ENCODE measurements at regions not wholly inside any gene's neighbourhood (a gene's known extent, or its start where the extent isn't known, plus 50 kb on each side); places are given as distances from the start of the nearest gene placed in this dataset.
"Not testable (repeated sequence)": the region's sequence is repeated elsewhere in the genome, so short reads cannot be mapped to it uniquely, and the experiment has no call there.

DNA sequence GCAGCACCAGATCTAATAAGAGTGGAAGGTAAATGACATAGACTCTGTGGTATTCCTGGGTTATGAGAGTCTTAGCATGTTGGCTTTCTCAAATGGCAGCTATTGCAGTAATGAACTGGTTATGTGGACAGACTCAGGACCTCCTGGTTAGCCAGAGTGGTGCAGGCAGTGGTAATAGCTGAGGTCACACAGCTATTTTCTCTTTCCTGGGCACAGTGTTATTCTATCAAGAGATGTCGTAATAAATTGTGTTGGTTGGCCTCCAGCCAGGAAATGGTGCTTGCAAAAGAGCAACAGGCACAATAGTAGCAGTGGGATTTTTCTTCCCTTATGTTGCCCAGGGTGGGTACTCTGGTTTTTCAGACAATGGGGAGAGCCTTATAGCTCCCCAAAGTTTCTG lies 279.2 kb upstream of the FGF16 start:
- no peak for FAIRE-seq

DNA sequence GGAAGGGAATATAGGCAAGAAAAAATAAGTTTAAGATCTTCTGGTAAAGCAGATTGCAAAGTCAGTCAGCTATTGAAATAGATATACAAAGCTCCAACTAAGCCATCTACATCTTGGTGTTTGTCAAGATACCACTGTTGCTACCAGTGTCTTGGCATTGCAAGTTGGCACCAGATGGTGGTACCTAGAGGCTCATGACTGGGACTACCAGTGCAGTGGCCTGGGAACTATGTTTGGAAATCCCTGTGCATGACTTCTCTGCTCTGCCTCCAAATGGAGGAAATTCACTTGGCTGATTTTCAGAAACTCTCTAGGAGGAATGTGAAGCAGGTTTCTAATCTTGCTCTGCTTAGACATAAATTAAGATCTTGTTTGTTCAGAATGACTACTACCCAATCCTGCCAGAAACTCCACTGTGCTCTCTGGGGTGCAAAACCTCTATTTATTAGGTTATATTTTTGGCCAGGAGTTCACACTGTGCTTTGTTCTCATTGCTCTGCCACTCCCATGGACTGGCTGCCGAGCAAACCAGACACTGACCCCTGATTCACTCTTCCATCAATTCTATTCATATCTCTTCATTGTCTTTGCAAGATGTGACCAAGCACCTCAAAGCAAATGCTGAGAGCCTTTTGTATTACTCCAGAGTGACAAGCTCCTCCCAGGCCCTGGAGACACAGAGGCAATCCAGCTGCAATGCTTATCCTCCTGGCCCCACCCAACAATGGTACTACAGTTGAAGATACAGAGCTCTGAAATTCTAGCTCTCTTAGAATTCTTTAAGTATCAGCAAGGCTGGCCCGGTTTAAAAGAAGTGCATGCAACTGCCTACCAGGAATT lies 272.3 kb upstream of the FGF16 start:
- FAIRE-seq = no peak

DNA sequence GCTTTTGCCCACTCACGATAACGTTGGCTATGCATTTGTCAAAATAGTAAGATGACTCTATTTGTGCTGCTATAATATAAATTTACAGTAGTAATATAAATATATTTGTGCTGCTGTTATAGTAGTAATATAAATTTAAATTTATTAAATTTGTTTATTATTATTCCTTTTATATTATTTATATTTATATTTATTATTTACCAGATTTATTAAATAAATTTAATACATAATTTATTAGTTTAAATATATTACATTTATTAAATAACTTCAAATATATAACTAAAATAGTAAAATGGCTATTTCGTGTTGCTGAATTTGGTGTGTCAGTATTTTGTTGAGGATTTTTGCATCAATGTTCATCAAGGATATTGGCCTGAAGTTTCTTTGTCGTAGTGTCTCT lies 246.5 kb upstream of the FGF16 start:
- FAIRE-seq = peak; percentile 98

DNA sequence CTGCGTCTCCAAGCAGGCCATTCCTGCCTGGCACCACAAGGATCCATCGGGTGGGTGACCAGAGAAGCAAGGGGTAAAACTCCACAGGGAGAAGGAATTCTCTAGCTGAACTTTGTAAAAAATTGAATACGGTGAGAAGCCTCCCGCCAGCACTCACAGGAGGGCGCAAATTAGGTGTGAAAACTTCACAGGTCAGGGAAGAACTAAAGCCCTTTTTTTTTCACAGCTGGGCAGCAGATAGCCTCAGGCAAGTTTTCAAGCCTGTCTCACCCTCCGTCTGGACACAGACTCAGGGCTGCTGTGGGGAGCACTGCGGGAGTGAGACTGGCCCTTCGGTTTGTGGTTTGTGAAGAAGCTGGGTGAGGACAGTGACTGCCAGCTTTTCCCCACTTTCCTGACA lies 224.1 kb upstream of the FGF16 start:
- no peak for FAIRE-seq

DNA sequence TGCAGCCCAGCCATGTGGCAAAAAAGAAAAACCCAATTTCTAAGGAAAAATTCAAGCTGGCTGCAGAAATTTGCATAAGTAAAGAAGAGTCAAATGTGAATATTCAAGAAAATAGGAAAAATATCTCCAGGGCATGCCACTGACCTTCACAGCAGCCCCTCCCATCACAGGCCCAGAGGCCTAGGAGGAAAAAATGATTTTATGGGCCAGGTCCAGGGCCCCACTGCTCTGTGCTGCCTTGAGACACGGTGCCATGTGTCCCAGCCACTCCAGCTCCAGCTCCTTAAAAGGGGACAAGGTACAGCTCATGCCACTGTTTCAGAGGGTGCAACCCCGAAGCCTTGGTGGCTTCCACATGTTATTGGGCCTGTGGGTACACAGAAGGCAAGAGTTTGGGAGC lies 182.7 kb upstream of the FGF16 start:
- FAIRE-seq = no peak

DNA sequence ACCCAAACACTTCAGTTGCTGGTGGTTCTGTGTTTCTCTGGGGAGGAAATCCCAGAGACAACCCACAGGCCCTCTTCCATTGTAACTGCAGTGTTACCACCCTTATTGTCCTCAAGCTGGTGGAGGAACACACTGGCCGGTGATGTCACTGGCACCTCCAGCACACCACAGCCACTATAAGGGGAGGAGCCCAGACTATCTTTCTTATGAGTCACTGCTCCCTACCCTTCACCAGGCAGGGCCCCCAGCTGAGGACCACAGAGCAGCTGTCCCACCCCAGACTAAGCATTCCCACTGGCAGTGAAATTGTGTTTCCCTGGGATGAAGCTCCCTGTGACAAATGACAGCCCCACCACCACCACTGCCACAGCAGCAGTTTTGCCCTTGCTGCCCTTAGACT lies 171.8 kb upstream of the FGF16 start:
- no peak for FAIRE-seq

DNA sequence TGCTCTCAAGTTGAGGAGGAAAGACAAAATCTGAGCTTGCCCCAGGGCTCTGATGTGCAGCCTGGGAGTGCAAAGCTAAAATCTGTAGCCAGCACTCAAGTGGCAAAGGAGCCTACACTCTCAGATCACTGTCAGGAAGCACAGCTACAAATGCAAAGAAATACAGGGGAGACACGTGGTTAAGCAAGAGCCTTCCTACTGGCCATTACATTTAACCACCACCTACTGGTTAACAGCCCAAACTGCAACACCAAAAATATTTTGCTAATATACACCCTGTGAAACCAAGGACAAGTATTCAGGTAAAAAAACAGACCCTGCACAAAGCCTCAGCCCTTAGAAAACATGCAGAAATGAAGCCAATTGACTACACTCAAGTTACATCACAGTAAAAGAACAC lies 170.4 kb upstream of the FGF16 start:
- FAIRE-seq = no peak

DNA sequence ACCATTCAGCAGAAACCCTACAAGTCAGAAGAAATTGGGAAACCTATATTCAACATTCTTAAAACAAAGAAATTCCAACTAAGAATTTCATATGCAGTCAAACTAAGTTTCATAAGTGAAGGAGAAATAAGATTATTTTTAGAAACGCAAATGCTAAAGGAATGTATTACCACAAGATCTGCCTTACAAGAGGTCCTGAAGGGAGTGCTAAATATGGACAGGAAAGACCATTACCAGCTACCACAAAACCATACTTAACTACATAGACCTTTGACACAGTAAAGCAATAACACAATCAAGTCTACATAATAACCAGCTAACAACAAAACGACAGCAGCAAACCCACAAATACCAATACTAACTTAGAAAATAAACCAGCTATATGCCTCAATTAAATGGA lies 169.3 kb upstream of the FGF16 start:
- FAIRE-seq = no peak

DNA sequence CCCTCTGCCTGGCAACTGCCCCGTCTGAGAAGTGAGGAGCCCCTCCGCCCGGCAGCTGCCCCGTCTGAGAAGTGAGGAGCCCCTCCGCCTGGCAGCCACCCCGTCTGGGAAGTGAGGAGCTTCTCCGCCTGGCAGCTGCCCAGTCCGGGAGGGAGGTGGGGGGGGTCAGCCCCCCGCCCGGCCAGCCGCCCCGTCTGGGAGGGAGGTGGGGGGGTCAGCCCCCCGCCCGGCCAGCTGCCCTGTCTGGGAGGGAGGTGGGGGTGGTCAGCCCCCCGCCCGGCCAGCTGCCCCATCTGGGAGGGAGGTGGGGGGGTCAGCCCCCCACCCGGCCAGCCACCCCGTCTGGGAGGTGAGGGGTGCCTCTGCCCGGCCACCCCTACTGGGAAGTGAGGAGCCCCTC lies 167.8 kb upstream of the FGF16 start:
- not testable (repeated sequence) for FAIRE-seq

DNA sequence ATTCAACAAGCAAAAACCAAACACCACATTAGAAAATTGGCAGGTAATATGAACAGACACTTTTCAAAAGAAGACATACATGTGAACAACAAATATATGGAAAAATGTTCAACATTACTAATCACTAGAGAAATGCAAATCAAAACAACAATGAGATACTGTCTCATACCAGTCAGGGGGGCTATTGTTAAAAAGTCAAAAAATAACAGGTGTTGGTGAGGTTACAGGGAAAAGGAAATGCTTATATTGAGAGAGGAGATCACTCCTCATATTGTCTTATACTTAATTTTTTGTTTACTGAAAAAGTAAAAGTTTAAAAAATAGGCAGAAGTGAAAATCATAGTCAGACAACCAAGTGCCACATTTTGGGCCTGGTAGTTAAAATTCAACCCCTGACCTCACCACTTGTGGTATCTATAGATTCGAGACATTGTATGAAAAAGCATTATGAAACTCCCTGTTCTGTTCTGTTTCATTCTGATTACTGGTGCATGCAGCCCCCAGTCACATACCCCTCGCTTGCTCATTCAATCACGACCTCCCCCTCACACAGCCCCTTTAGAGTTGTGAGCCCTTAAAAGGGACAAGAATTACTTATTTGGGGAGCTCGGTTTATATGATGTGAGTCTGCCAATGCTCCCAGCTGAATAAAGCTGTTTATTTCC lies 153.7 kb upstream of the FGF16 start:
- no peak for FAIRE-seq

DNA sequence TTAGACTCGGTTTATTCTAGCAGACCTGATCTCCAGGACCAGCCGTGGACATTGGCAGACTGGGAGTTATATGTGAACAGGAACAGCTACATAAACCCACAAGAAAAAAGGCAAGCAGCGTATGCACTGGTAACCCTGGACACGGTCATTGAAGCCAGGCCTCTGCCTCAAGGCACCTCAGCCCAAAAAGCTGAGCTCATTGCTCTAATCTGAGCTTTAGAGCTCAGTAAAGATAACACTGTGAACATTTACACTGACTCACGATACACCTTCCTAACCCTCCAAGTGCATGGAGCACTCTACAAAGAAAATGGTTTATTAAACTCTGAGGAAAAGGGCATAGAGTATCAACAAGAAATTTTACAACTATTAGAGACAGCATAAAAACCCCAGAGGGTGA lies 148.9 kb upstream of the FGF16 start:
- FAIRE-seq = no peak

DNA sequence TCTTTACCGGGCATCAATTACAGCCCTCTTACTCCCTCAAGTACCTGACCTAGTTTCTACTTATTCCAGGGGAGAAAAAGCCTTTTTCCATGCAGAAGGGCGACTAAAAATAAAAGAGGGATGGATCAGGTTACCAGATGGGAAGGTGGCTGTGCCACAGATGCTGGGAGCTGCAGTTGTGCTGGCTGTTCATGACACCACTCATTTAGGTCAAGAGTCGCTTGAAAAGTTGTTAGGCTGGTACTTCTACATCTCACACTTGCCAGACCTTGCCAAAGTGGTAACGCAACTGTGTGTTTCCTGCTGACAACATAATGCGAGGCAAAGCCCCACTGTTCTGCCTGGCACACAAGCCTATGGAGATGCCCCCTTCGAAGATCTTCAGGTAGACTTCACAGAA lies 148.4 kb upstream of the FGF16 start:
- no peak for FAIRE-seq

DNA sequence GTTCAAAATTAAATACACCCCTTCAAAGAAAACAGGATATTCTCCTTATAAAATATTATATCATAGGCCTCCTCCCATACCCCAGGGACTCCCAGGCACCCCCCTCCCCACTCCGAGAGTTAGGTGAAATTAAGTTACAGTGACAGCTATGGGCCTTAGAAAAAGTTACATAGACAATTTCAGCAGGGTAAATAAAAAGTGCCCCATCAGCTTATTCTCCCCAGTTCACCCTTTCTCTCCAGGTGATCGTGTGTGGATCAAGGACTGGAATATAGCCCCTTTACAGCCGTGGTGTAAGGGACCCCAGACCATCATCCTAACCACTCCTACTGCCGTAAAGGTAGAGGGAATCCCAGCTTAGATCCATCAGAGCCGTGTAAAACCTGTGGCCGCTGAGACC lies 147.6 kb upstream of the FGF16 start:
- FAIRE-seq = no peak

DNA sequence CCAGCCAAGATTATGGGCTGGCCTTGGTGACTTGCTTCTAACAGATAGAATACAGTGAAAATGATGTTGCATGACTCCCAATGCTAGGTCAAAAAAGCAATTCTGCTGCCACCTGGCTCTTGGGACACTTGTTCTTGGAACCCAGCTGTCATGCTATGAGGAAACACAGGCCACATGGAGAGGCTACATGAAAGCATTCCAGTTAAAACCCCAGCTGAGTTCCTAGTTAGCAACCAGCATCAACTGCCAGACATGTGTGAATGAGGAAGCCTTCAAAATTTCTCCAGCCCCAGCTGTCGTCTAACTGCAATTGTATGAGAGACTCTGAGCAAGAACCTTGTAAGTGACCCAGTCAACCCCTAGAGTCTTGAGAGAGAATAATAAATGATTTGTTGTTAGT lies 105.2 kb upstream of the FGF16 start:
- FAIRE-seq = no peak

DNA sequence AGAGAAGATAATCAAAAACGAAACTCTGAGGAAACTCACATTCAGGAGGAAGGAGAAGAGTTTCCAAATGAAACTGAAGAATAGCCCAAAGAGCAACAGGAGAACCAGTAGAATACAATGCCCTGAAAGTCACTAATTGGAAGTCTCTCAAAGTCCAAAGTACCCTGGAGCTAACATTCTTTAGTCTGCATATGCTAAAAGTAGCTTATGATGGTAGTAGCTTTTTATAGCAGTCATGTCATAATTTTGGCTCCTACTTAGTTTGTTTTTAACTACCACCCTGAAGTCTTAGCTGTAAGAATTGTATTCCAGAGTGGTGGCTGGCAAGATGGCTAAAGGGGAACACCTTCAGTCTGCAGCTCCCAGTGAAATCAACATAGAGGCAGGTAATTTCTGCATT lies 100.3 kb upstream of the FGF16 start:
- FAIRE-seq = no peak

DNA sequence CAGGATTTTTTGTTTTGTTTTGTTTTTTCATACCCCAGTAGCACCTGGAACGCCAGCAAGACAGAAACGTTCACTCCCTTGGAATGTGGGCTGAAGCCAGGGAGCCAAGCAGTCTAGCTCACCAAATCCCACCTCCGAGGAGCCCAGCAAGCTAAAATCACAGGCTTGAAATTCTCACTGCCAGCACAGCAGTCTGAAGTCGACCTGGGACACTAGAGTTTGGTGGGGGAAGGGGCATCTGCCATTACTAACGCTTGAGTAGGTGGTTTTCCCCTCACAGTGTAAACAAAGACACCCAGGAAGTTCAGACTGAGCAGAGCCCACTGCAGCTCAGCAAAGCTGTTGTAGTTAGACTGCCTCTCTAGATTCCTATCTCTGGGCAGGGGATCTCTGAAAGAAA lies 99.6 kb upstream of the FGF16 start:
- FAIRE-seq = no peak

DNA sequence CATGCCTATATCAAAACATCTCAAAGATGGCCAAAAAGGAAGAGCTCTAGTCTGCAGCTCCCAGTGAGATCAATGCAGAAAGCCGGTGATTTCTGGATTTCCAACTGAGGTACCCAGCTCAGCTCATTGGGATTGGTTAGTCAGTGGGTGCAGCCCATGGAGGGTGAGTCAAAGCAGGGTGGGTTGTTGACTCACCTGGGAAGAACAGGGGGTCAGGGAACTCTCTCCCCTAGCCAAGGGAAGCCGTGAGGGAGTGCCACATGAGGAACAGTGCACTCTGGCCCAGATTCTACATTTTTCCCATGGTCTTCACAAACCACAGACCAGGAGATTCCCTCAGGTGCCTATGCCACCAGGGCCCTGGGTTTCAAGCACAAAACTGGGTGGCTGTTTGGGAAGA lies 57.3 kb upstream of the FGF16 start:
- no peak for FAIRE-seq

DNA sequence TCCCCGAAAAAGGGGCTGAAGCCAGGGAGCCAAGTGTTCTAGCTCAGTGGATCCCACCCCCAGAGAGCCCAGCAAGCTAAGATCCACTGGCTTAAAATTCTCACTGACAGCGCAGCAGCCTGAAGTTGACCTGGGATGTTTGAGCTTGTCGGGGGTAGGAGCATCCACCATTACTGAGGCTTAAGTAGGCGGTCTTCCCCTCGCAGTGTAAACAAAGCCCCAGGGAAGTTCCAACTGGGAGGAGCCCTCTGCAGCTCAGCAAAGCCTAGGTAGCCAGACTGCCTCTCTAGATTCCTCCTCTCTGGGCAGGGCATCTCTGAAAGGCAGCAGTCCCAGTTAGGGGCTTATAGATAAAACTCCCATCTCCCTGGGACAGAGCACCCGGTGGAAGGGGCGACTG lies 56.8 kb upstream of the FGF16 start:
- not testable (repeated sequence) for FAIRE-seq

DNA sequence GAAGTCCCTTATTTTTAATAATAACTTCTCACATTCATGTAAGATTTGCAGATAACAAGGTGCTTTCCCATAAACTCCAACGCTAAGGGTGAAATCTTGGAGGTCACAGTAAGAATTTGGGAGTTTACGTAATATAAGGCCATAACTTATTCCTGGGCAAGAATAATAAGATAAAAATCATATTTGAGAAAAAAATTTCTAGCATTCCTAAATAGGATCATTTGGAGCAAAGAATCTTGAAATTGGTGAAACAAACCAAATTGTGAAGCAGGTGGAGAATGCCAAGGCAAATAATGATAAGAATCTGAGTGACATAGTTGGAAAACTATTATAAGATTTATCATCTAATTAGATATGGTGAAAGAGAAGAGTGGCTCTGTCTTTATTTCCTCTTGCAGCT lies 50.4 kb upstream of the FGF16 start:
- FAIRE-seq = no peak
